DND-41 (cell line): ENCODE measurements at regions not wholly inside any gene's neighbourhood (a gene's known extent, or its start where the extent isn't known, plus 50 kb on each side); places are given as distances from the start of the nearest gene placed in this dataset.

ENCODE experiments used
- CTCF ChIP-seq: IDR thresholded peaks from 2 replicates; pipeline ENCODE4 v1.5.1; 2012; ENCODE audit warnings: borderline replicate concordance, low read length, moderate library complexity, mild to moderate bottlenecking; ENCODE audit not compliant: poor library complexity, severe bottlenecking; ENCODE audit errors: extremely low read depth
- EZH2 ChIP-seq: IDR thresholded peaks from 3 replicates; pipeline ENCODE4 v1.6.1; 2012; ENCODE audit warnings: borderline replicate concordance, low read depth, mild to moderate bottlenecking, moderate library complexity, low read length, inconsistent platforms; ENCODE audit not compliant: severe bottlenecking

GRCh38 chr12:132389026-132389425, 59.6 kb upstream of the GALNT9 start:
- TF ChIP-seq CTCF, result no peak
- no peak for TF ChIP-seq EZH2
